ENCODE measurements at regions not wholly inside any gene's neighbourhood (a gene's known extent, or its start where the extent isn't known, plus 50 kb on each side); places are given as distances from the start of the nearest gene placed in this dataset.

DNA sequence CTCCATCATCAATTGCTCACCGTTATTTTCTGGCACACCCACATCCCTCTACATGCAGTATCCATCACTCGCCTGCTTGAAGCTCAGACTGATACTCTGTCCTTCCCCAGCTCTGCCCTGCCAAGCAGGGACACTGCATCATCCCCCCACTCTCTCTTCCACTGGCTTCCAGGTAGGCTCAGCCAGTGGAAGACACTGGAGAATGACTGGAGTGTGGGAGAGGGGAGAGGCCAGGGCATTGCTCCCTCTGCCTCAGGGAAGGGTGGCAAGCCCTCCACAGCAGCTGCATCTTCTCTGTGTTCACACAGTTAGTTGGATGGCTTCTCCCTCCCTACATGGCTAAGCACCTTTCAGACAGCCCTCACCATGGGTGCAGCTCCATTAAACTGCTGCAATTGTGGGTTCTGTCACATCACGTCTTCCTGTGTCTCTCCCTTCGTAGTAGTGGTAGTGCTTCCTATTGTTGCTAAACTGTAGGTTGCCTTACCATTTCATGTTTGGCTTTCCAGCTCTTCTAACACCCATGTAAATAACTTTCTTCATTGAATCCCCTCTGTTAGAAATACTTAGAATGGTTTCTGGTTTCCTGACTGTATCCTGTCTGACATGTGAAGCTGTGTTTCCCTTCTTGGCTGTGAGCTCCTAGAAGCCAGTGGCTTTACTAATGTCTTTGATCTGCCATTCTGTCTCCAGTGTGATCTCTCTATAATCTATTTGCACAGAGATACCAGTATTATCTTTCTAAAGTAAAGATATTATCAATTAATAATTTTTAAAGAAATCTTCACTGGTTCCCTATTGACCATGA, 483.7 kb upstream of the LRRN3 start:
- TF ChIP-seq POLR2A (IDR thresholded peaks at IDR 0.05; ENCODE audit: low read depth) (no peak), POLR2AphosphoS5 (IDR thresholded peaks at IDR 0.05) (no peak)

Measured in esophagus muscularis mucosa (tissue), 2 donors.